BE2C (cell line): ENCODE measurements at regions not wholly inside any gene's neighbourhood (a gene's known extent, or its start where the extent isn't known, plus 50 kb on each side); places are given as distances from the start of the nearest gene placed in this dataset.

Source experiments
- DNase-seq: peaks from one replicate; pipeline ENCODE4 v3.0.0-alpha.2; 2020
- H3K27me3 ChIP-seq: fragments of 250-450 bp; sonication (Bioruptor Pico); 2 replicates; pipeline ENCODE4 v1.5.1; 2020; ENCODE audit warnings: mild to moderate bottlenecking
- H3K36me3 ChIP-seq: fragments of 250-450 bp; sonication (Bioruptor Pico); 2 replicates; pipeline ENCODE4 v1.5.1; 2020; ENCODE audit warnings: mild to moderate bottlenecking
- H3K4me1 ChIP-seq: fragments of 250-450 bp; sonication (Bioruptor Pico); 2 replicates; pipeline ENCODE4 v1.5.1; 2020
- H3K4me3 ChIP-seq: 2 replicates; pipeline ENCODE4 v1.5.1; 2011; ENCODE audit warnings: low read depth, low read length
- H3K9me3 ChIP-seq: fragments of 250-450 bp; sonication (Bioruptor Pico); 2 replicates; pipeline ENCODE4 v1.5.1; 2020
- CTCF ChIP-seq: IDR thresholded peaks from 2 replicates; pipeline ENCODE4 v1.5.1; 2012; ENCODE audit warnings: mild to moderate bottlenecking, low read depth, low read length

- H3K4me1 ChIP-seq: no peaks in the 10 kb centered on the region
- H3K36me3 ChIP-seq: no peaks in the 10 kb centered on the region
- H3K27me3 ChIP-seq: no peaks in the 10 kb centered on the region
- H3K4me3 ChIP-seq: no peak overlapping the region
- no peak for TF ChIP-seq CTCF
- no peak for DNase-seq
- H3K9me3 ChIP-seq: no peaks in the 10 kb centered on the region
These were observed 1922.3 kb upstream of the FLRT2 start for GRCh38 chr14:83607682-83608081.

- Histone ChIP-seq H3K4me1 (no peaks in the 10 kb centered on the region), H3K9me3 (no peaks in the 10 kb centered on the region), H3K36me3 (no peaks in the 10 kb centered on the region), H3K4me3 (no peak overlapping the region), H3K27me3 (no peaks in the 10 kb centered on the region)
- no peak for TF ChIP-seq CTCF
- DNase-seq: no peak
These were observed 1918.5 kb upstream of the FLRT2 start for GRCh38 chr14:83611491-83611890.

DNA sequence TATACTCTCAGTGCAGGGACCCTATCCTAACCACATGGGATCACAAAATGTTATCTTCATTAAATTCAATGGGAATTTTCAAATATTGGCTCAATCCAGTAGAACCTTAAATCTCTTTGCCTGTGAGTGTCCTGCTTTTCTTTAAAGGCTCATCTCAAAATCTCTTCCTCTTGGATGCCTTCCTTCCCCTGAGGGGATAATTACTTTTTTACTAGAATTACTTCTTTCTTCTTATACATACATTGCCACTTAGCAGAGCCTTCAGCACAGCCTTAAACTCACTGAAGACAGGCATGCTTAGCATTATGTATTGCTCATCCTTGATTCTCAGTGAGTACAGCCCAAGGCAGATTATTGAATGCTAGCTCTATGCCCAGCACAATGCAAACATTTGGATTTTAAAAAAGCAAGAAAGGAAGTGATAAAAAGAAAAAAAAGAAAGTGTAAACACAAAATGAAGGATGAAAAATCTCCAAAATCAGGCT, 1918.0 kb upstream of the FLRT2 start:
- no peak for TF ChIP-seq CTCF
- Histone ChIP-seq H3K4me1 (no peaks in the 10 kb centered on the region), H3K36me3 (no peaks in the 10 kb centered on the region), H3K27me3 (no peaks in the 10 kb centered on the region), H3K4me3 (no peak overlapping the region), H3K9me3 (no peaks in the 10 kb centered on the region)
- no peak for DNase-seq

DNA sequence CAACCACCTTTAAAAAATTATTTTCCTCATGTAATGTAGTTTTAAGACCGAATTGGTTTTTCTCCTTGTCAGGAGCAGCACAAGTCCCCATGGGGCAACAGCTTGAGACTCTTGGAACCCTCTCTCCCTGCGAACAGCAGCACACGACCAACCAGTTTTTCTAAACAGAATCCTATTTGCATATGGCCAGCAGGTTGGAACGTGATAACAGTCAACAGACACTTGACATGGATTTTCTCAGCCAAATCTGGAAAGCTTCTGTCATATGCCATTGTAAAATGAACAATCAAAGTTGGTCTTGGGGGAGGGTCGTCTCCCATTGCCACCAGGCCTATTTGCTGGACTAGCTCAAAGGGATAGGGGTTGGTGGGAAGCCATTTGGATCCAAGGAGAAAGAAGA, 1915.0 kb upstream of the FLRT2 start:
- Histone ChIP-seq H3K36me3 (no peaks in the 10 kb centered on the region), H3K4me1 (no peaks in the 10 kb centered on the region), H3K9me3 (no peaks in the 10 kb centered on the region), H3K27me3 (no peaks in the 10 kb centered on the region), H3K4me3 (no peak overlapping the region)
- TF ChIP-seq CTCF: no peak
- DNase-seq: no peak

DNA sequence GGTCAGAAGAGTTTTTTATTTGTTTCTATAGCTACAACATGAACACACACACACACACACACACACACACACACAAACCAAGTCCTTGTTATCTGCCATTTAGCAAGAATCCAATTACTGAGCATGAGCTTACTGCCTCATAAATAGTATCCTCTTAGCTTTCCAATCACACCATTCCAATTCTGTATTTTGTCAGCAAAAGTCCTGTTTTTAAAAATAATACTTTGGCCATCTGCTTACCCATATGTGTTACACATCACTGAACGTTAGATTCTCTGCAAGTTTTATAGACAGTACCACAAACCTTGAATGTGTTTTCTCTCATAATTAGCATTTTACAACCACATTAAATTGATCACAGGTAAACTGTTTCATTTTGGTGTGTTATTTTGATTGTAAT, 1905.4 kb upstream of the FLRT2 start:
- Histone ChIP-seq H3K4me3 (no peak overlapping the region), H3K36me3 (no peaks in the 10 kb centered on the region), H3K27me3 (no peaks in the 10 kb centered on the region), H3K9me3 (no peaks in the 10 kb centered on the region), H3K4me1 (no peaks in the 10 kb centered on the region)
- TF ChIP-seq CTCF: no peak
- no peak for DNase-seq

DNA sequence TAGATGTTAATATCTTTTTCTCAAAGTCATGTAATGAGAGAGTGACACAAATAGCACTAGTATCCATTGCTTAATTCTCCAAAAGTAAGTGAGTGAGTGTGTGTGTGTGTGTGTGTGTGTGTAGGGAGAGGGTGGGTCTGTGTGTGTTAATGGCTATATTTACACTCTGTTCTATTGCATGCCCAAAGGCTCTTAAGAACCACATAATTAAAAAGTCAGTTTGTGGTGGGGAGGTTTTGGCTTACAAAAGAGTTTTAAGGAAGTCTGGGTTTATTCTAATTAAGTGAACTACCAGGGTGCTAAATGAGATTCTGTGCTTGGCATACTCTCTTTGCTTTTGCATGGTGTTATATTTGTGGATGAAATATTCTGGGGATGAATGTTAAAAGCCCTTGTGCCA, 1897.6 kb upstream of the FLRT2 start:
- H3K36me3 ChIP-seq: no peaks in the 10 kb centered on the region
- H3K4me1 ChIP-seq: no peaks in the 10 kb centered on the region
- TF ChIP-seq CTCF: no peak
- no peaks in the 10 kb centered on the region; the same call in 1 of the 2 replicates for H3K9me3 ChIP-seq
- no peaks in the 10 kb centered on the region for H3K27me3 ChIP-seq
- H3K4me3 ChIP-seq: no peak overlapping the region
- no peak for DNase-seq
